NAMALWA (cell line): ENCODE measurements at regions not wholly inside any gene's neighbourhood (a gene's known extent, or its start where the extent isn't known, plus 50 kb on each side); places are given as distances from the start of the nearest gene placed in this dataset.
"Not testable (repeated sequence)": the region's sequence is repeated elsewhere in the genome, so short reads cannot be mapped to it uniquely, and the experiment has no call there.

ENCODE experiments used
- DNase-seq: peaks from one replicate; pipeline ENCODE4 v3.0.0-alpha.2; 2015; ENCODE audit warnings: low spot score

DNA sequence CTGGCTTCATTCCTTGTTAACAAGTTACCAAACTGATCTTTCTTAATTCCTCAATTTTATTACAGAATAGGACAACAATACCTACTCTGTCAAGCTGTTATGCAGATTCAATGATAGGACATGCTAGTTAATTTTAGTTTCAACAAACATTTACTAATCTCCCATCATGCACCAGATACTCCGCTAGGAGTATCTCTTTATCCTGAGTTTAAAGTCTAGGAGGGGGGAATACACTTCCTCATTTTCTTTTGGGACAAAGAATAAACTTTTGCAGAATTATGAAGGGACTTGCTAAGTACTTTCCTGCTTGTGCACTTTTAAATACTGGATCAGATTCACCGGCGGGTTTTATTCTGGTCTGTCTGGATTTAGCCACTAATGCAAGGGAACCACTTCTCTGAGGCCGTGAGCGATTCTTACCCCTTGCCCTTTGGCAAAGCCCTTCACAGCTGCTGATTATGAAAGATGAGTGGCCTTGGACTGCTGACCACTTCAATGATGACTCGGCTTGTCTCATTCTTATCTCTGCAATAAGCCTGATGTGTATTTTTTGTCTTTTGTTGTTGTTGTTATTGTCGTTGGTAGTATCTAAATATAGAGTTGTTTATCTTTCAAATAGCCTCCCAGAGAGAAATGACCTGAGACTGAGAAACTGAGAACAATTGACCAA lies 73.9 kb downstream of the RMI1 start:
- no peak for DNase-seq

DNA sequence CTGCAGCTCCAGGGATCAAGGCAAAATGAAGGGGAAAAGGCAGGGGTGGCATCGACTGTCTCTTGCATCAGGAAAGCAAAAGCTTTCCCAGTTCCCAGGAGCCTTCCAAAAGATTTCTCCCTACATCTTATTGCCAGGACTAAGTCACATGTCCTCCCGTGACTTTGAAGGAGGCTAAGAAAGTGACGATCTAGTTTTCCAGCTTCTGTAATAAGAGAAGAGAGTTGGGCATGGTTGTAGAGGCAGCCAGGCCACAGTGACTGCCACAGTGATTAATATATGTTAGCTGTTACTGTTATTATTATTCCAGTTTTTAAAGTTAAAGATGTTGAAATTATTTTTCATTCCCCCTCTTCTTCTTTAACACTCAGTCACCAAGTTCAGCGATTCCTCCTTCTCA lies 77.1 kb downstream of the RMI1 start:
- no peak for DNase-seq

DNA sequence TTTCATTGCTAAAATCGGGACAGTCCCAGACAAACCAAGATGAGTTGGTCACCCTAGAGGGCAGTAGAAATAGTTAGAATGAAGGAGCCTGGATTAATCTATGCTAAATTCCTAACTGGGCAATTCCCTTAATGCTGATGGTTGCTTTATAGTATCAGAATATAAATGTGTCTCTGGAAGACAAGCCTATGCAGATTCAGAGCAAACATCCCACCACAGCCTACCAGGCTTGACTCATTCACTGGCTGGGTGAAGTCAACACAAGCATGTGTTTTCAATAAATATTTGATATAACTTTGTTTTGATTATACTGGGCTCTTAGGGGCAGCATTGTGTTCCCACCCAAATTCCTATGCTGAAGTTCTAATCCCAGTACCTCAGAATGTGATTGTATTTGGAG lies 79.3 kb downstream of the RMI1 start:
- DNase-seq, result no peak

DNA sequence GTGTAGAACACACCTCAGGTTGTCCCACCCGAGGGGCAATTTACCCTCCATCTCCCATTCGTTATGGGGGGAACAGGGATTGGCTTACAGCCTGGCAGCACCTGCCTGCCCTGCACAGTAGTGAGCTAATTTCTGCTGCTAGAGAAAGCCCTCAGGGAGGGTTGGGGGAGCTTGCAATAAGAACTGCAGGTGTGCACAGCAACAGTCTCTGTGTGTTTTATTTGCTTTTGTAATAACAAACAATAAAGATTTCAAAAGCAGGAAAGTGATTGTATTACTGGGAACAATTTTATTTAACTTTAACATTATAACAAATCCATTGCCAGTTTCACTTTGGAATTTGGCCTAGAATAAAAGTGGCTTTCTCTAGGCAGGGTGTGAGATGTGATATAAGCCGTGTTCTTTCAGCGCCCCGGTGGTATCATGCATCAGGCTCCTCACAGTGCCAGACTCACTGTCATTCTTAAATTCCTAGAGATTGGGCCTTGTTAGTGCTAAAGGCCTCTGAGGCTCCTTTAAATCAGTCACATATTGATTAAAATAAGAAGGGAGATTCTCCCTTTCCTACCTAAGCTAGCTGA lies 81.1 kb downstream of the RMI1 start:
- no peak for DNase-seq

DNA sequence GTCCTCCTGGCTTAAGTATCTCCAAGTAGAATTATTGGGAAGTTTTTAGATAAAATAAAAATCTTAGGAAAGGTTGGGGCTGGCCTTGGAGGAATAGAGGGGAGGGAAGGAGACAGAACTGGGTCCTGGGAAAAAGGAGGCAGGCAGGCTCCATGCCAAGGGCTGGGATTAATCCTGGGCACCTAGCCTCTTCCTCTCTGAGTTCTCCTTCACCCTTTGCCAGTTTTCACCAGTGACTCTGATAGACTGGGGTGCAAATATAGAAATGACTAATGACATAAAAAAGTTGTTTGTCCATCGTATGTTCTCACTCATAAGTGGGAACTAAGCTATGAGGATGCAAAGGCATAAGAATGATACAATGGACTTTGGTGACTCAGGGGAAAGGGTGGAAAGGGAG lies 81.9 kb downstream of the RMI1 start:
- DNase-seq, result no peak

DNA sequence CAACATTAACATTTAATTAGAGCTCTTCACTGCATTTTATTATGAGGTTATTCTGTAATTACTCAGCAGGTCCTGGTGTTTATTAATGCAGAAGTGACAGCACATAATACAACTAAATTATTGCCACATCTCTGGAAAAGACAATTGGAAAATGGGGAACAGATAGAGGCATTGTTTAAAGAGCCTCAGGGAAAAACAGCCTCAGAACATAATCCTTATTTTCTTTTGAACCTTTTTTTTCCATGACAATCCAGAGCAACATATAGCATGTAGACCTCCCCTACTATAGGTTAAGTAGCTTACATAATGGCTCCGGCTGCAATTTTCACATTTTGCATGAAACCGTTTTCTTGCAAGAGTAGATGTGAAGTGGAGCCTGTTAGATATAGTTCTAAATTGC lies 87.2 kb downstream of the RMI1 start:
- no peak for DNase-seq

DNA sequence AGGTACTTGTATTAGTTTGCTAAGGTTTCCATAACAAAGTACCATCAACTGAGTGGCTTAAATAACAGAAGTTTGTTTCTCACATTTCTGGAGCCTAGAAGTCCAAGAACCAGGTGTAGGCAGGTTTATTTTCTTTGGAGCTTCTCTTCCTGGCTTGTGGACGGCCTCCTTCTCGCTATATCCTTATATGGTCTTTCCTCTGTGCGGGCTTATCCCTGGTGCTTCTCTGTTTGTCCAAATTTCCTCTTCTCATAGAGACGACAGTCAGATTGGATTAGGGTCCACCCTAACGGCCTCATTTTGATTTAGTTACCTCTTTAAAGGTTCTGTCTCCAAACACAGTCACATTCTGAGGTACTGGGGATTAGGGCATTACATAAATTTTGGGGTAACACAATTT lies 88.3 kb downstream of the RMI1 start:
- no peak for DNase-seq

DNA sequence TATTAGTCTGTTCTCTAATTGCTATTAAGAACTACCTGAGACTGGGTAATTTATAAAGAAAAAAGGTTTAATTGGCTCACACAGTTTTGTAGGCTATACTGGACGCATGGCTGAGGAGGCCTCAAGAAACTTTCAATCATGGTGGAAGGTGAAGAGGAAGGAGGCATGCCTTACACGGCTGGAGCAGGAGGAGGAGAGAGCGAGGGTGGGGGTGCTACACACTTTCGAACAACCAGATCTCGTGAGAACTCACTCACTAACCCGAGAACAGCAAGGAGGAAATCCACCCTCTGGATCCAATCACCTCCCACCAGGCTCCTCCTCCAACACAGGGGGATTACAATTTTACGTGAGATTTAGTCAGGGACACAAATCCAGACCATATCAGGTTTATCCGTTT lies 90.0 kb downstream of the RMI1 start:
- no peak for DNase-seq

DNA sequence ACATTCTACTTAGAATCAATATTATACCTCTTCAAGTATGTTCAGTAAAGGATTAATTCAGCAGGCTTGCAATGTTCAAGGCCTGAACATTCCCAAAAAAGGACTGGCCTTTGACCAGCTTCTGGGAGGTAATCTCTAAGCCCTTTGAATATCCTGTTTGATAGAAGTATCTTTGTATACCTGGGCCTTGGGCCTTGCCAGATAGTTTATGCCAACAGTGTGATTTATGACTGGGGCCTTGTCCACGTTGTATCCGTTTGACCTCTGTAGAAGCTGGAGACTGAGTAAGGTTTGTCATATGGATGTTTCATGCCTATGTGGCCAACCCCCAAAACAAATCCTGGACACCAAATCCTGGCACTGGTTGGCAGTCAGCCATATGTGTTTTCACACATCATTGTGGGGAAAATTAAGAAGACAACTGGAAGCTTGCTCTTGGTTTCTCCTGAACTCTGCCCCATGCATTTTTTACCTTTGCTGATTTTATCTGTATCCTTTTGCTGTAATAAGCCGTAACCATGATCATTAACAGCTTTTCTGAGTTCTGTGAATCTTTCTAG lies 92.1 kb downstream of the RMI1 start:
- no peak for DNase-seq

DNA sequence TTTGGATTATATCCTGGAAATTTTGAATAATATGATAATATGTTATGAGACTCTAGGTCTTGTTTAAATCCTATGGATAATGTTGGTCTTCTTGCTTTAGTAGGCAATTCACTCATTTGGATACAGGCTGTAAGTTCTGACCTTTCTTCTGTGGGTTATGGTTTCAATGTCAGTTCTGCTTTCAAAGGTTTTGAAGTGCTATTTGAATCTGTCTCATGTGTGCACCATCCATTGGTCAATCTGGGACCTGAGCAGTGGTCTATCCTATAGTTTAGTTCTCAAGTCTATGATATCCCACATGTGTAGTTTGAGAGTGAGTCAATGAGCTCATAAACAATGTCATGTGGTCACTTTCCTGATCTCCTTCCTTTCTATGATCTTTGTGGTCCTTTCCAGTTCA lies 94.4 kb downstream of the RMI1 start:
- DNase-seq, result no peak

DNA sequence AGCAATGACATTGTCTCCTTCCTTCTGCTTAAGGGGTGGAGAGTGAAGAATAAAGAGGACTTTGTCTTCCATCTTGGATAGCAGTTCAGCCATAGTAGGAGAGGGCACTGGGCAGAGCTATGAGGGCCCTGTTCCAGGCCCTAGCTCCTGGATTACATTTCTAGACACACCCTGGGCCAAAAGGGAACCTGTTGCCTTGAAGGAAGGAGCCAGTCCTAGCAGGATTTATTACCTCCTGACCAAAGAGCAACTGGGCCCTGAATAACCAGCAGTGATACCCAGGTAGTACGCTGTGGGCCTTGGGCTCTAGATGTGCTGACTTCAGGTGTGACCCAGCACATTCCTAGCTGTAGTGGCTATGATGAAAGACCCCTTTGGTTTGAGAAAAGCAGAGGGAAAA lies 95.8 kb downstream of the RMI1 start:
- DNase-seq, result no peak

DNA sequence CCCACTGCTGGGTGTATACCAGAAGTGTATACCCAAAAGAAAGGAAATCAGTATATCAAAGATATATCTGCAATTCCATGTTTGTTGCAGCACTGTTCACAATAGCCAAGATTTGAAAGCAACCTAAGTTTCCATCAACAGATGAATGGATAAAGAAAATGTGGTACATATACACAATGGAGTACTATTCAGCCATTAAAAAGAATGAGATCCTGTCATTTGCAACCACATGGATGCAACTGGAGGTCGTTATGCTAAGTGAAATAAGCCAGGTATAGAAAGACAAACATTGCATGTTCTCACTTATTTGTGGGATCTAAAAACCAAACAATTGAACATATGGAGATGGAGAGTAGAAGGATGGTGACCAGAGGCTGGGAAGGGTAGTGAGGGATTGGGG lies 97.2 kb downstream of the RMI1 start:
- DNase-seq, result not testable (repeated sequence)

DNA sequence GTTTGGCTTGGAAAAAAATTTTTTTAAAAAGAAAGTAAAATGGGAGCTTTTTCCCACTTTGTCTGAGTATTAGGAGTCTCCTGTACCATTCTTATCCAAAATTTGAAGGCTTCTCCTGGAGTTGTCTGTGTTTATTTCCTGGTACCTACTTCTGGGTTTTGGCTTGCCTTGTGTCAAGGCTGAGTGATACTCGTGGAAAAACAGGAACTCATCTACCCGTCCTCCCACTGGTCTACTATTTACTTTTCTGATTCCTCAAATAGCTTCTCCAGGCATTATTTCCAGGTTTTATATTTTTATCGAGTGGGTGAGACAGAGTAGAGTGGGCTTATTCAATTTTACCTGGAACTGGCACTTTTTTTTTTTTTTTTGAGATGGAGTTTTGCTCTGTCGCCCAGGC lies 99.4 kb downstream of the RMI1 start:
- DNase-seq, result no peak

DNA sequence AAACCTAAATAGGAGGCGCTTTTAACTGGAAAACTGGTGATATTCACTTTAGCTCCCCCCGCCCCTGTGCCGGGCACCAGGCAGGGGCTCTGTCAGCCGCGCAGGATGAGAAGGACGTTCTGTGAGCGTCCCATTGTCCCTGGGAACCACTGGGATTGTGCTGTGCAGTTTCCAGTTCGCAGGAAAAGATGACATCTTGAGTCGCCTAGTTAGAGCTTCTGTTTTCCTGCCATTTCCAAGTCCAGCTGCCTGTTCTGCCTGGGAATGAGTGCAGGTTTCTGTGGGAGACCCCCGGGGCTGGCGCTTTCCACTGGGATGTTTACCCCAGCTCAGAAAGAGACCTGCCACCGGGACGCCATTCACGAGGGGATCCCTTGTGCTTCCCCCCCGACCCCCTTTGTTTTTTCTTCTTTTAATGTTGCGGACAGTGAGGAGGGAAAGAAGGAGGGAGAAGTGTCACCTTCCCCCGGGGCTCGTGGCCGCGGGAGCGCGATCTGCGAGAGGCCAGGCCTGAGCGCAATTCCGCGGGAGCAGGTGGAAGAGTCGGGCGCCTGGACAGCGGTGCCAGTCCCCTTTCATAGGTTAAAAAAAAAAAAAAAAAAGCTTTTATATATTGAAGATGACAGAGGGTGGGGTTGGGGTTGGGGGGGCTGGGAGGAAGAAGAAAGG lies 121.5 kb downstream of the RMI1 start:
- no peak for DNase-seq

DNA sequence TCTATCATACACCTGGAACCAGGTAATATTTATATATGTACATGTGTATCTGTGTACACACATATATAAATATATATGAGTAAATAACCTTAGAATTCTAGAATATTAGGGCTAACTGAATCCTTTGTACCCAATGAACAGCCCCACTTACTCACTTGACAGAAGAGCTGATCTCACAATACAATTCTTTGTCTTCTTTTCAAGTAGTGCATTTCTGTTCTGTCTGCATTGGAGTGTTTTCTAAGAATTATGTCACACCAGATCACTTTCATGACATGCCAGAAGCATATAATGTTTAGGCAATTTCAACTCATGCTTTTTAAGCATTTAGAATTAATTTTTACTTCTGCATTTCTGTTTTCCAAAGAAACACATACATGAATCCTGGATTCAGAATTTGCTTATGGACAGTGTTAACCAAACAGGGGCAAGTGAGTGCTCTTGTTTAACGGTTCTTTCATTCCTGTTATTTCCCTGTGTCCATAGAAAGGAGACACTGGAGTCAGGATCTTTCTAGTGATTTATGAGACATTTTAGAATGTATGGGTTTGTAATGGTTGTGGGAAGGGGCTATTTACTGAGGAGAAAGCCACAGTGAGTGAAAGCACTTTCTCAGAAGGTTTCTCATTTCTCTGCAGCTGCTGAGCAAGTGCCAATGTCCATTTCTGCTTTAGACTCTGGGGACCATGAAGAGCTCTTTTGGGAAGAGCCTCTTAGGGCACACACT lies 123.2 kb downstream of the RMI1 start:
- DNase-seq, result no peak

DNA sequence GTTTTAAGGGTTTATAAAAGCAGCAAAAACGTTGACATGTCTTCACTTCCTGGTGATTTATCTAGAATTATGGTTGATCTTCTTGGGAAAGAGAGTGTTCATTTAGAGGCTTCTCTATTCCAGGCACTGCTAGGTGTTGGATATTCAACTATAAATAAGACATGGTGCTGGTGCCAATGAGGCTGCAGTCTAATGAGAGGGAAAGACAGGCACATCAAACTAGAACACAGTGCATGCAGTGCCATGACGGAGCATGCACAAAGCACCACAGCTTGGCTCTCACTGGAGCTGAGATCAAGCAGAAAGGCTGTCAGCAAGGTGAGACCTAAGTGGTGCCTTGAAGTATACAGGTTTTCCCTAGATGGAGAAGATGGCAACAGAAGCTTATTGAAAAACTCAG lies 126.5 kb downstream of the RMI1 start:
- no peak for DNase-seq

DNA sequence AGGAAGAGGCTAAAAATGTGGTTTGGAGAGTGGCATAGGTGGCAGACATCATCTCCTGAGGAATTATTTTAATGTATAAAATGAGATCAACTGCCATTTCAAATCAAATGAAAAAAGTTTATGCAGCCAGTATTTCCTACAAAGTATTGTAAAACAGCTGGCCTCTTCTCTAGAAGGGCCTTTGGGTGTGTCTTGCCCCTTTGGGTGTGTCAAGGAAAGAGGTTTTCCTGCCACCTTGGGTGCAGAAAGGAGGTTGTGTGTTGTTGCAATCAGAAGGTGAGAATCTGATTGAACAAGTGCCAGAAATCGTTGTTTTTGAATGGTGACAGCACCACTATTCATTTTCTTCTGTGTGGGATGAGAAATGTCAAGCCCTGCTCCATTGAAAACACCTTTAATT lies 127.4 kb downstream of the RMI1 start:
- no peak for DNase-seq

DNA sequence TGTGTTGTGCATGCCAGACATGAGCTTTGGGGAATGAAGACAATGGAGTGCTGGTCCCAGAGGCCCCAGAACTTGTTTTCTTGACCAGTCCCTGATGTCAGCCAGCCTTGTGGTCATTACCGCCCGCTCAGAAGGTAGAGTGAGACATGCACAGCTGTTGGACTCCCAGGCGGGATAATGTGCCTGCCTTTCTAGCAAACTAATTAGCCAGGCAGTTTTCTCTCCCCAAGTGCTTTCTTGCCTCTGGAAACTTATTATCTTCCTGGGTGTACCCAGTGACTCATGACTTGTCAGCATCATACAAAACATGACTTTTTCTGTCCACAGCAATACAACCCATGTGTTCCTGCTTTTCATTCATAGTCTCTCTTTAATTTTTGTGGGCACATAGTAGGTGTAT lies 131.1 kb downstream of the RMI1 start:
- no peak for DNase-seq

DNA sequence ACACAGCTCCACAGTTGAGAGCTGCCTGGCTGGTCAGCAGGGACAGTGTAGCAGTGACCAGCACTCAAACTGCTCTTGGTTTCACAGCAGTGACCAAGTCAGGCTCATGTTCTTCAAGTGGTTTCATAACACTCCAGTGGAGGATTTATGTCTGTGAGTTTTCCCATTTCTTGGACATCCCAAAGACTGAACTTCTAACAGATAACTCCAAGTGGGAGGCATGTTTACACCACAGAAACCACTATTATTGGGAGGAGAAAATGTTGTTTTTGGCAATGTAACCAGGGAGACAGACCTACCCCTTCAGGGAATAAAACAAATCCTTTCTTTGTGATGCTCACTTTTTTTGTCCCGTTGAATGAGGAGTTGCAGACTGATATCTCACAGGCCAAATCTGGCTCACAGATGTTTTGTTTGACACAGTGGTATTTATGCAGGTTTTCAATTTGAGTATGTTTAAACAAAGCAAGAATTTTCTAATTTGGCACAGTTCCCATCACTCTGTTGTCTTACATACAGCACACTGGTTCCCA lies 141.5 kb downstream of the RMI1 start:
- DNase-seq, result no peak

DNA sequence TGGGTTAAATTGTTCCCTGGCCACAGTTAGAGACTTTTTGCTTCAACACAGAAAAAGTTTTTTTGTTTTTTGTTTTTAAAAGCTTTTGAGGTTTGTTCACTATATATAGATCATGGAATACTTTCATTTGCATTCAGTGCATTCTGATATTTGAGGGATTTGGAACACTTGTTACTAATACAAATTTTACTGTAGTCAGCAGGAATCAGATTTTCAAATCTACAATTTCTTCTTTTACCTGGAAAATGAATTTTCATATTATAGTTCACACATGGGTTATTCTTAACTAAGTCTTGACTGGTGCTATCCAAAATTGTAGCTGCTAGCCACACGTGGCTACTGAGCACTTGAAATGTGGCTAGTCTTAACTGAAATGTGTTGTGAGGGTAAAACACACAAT lies 142.0 kb downstream of the RMI1 start:
- no peak for DNase-seq

DNA sequence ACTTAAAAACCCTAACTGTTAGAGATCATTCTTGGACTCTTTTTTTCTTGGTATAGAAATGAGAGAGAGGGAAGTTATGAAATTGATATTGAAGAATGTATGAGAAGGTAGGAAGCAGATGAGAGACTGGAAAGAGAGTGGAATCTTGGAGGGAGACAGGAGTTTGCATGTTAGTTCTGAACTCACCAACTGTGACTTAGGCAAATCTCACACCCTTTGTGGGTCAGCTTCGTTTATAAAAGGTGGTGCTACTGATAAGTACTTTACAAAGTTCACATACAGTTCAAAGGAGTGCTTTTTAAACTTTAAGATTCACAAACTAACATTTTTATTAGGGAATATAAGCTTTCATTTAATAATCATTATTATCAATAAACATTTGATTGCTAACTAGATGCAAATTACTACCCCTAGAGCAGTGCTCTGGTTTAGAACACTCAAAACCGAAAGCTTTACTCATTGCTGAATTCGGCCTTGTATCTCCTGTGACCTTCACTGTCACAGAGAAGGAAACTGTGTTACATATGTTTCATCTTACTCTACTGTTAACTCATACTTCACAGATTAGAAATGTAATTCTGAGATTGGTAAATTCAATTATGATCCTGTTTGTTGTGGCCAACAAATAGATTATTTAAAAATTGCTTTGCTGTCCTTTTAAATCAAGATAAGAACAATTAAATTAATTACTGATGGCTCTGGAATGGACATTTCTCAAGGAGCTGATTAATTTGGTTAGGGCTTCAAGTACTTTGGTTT lies 143.2 kb downstream of the RMI1 start:
- no peak for DNase-seq

DNA sequence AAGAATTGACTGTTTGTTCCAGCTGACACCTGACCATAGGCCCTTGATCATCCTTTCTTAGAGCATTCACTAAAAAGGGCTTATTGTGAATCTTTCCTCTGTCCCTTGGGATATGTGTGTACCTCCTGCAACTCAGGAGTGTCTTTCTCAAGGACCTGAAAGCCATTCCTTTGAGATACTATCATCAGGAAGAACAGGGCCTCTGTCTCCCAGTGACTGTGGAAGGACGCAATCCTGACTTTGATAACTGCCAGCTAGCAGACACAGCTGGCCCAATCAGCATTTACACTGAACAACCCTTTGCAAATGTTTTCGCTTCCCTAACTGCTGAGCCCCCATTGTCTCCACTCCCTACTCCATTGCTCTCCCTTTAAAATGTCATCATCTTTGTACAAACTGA lies 144.4 kb downstream of the RMI1 start:
- no peak for DNase-seq
